Chondrocyte (in vitro differentiated cells): ENCODE measurements at regions not wholly inside any gene's neighbourhood (a gene's known extent, or its start where the extent isn't known, plus 50 kb on each side); places are given as distances from the start of the nearest gene placed in this dataset.

Experiments used
- DNase-seq: peaks from one replicate; pipeline ENCODE4 v3.0.0; 2021; ENCODE audit warnings: mixed read lengths, low spot score
- H3K27ac Mint-ChIP-seq: one replicate; pipeline ENCODE4 v1.8.0; 2021; ENCODE audit warnings: mild to moderate bottlenecking, moderate library complexity, mixed read lengths; ENCODE audit not compliant: unreplicated experiment
- H3K27me3 Mint-ChIP-seq: 2 replicates; pipeline ENCODE4 v1.8.0; 2021; ENCODE audit warnings: low read depth, mixed read lengths
- H3K36me3 Mint-ChIP-seq: 2 replicates; pipeline ENCODE4 v1.8.0; 2021; ENCODE audit warnings: low read depth, mixed read lengths
- H3K4me1 Mint-ChIP-seq: 2 replicates; pipeline ENCODE4 v1.8.0; 2021; ENCODE audit warnings: low read depth, mild to moderate bottlenecking, mixed read lengths
- H3K4me3 Mint-ChIP-seq: one replicate; pipeline ENCODE4 v1.8.0; 2021; ENCODE audit warnings: mild to moderate bottlenecking, moderate library complexity, mixed read lengths; ENCODE audit not compliant: unreplicated experiment
- H3K9me3 Mint-ChIP-seq: 2 replicates; pipeline ENCODE4 v1.8.0; 2021; ENCODE audit warnings: low read depth, mixed read lengths
- TF ChIP-seq, protein P1 (sequence below): fragments of 200-600 bp; sonication (generic); IDR thresholded peaks from 2 replicates; pipeline ENCODE4 v1.5.0; 2021; ENCODE audit warnings: antibody characterized with exemption, mild to moderate bottlenecking, moderate library complexity

GRCh38 chr10:98332623-98333269, 64.8 kb upstream of the LOXL4 start:
- H3K27ac Mint-ChIP-seq = no peak overlapping the region

GRCh38 chr10:98331885-98332284, 63.9 kb upstream of the LOXL4 start:
- no peaks in the 10 kb centered on the region for H3K4me1 Mint-ChIP-seq

More at GRCh38 chr10:98332623-98333269, 64.8 kb upstream of the LOXL4 start:
- H3K9me3 Mint-ChIP-seq = peaks cover 5% of the 10 kb centered on the region
- no peak for DNase-seq
- H3K4me3 Mint-ChIP-seq = no peak overlapping the region
- H3K4me1 Mint-ChIP-seq = no peaks in the 10 kb centered on the region
- no peaks in the 10 kb centered on the region for H3K36me3 Mint-ChIP-seq
- peaks cover 10% of the 10 kb centered on the region for H3K27me3 Mint-ChIP-seq
- TF ChIP-seq, protein P1, sequence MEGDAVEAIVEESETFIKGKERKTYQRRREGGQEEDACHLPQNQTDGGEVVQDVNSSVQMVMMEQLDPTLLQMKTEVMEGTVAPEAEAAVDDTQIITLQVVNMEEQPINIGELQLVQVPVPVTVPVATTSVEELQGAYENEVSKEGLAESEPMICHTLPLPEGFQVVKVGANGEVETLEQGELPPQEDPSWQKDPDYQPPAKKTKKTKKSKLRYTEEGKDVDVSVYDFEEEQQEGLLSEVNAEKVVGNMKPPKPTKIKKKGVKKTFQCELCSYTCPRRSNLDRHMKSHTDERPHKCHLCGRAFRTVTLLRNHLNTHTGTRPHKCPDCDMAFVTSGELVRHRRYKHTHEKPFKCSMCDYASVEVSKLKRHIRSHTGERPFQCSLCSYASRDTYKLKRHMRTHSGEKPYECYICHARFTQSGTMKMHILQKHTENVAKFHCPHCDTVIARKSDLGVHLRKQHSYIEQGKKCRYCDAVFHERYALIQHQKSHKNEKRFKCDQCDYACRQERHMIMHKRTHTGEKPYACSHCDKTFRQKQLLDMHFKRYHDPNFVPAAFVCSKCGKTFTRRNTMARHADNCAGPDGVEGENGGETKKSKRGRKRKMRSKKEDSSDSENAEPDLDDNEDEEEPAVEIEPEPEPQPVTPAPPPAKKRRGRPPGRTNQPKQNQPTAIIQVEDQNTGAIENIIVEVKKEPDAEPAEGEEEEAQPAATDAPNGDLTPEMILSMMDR = no peak

DNA sequence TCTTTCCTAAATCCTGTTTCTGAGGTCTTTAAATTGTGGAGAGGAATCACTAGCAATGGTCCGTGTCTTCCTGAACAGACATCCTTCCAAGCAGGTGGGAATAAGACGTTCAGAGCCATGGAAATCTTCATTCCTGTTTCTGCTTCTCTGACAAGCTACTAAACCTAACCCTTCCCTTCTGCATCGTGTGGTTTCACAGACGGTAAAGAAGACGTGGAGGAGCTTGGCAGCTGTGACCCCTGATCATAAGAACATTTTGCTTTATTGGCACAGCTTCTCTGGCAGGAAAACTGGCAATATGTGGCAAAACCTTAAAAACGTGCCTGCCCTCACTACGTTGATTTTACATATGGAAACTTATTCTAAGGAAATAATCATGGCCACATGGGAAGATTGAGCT, 63.0 kb upstream of the LOXL4 start:
- Mint-ChIP-seq H3K27me3 (peaks cover 18% of the 10 kb centered on the region), H3K4me3 (no peak overlapping the region), H3K9me3 (peaks cover 5% of the 10 kb centered on the region), H3K27ac (no peak overlapping the region), H3K4me1 (no peaks in the 10 kb centered on the region), H3K36me3 (no peaks in the 10 kb centered on the region)
- no peak for DNase-seq
- TF ChIP-seq, protein P1 = no peak

More at GRCh38 chr10:98331885-98332284, 63.9 kb upstream of the LOXL4 start:
- H3K9me3 Mint-ChIP-seq = peaks cover 5% of the 10 kb centered on the region
- no peak overlapping the region for H3K27ac Mint-ChIP-seq
- DNase-seq = no peak
- H3K36me3 Mint-ChIP-seq = no peaks in the 10 kb centered on the region
- TF ChIP-seq, protein P1 = peak; percentile 41
- peaks cover 11% of the 10 kb centered on the region for H3K27me3 Mint-ChIP-seq
- H3K4me3 Mint-ChIP-seq = no peak overlapping the region

- Mint-ChIP-seq H3K4me1 (peaks cover 2% of the 10 kb centered on the region), H3K4me3 (no peak overlapping the region), H3K36me3 (no peaks in the 10 kb centered on the region), H3K27ac (no peak overlapping the region), H3K9me3 (peaks cover 5% of the 10 kb centered on the region), H3K27me3 (peaks cover 18% of the 10 kb centered on the region)
- no peak for DNase-seq
- TF ChIP-seq, protein P1 = no peak
Observed at GRCh38 chr10:98328640-98329039, 60.6 kb upstream of the LOXL4 start.

DNA sequence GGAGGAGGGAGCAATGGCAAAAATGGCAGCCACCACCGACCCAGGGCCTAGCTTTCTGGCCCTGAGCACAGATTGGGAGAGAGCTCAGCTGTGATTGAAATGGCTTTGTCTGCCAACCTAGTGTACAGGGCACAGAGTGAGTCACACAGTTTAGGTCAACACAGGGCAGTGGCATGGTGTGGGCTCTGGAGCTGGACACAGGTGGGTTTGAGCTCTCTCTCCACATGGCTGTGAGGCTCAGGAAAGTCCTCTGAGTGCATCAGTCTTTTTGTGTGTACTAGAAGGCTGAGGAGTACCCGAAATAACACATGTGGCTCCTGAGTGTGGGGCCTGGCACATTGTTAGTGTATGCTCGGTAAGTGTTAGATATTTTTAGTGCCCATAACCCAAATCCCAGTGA, 60.2 kb upstream of the LOXL4 start:
- peaks cover 5% of the 10 kb centered on the region for H3K9me3 Mint-ChIP-seq
- H3K27me3 Mint-ChIP-seq = peaks cover 18% of the 10 kb centered on the region
- no peak overlapping the region for H3K27ac Mint-ChIP-seq
- H3K36me3 Mint-ChIP-seq = no peaks in the 10 kb centered on the region
- H3K4me3 Mint-ChIP-seq = no peak overlapping the region
- no peak for DNase-seq
- peaks cover 7% of the 10 kb centered on the region for H3K4me1 Mint-ChIP-seq
- TF ChIP-seq, protein P1 = no peak
